H9 (cell line): ENCODE measurements at regions not wholly inside any gene's neighbourhood (a gene's known extent, or its start where the extent isn't known, plus 50 kb on each side); places are given as distances from the start of the nearest gene placed in this dataset.

Experiments
- DNase-seq: peaks from one replicate; pipeline ENCODE4 v3.0.0-alpha.2; 2017
- H2AFZ ChIP-seq: one replicate; pipeline ENCODE4 v1.6.1; 2013; ENCODE audit warnings: mild to moderate bottlenecking, low read length, control low read depth, moderate library complexity
- H2AK5ac ChIP-seq: 2 replicates; pipeline ENCODE4 v1.6.1; 2013; ENCODE audit warnings: low read length, control low read depth, mixed read lengths; ENCODE audit not compliant: insufficient read length
- H2BK120ac ChIP-seq: one replicate; pipeline ENCODE4 v1.6.1; 2013; ENCODE audit warnings: low read depth, mild to moderate bottlenecking, low read length, control low read depth, inconsistent platforms; ENCODE audit not compliant: poor library complexity, severe bottlenecking
- H2BK12ac ChIP-seq: 2 replicates; pipeline ENCODE4 v1.6.1; 2013; ENCODE audit warnings: low read length, control low read depth, mixed read lengths, low read depth; ENCODE audit not compliant: insufficient read length
- H2BK15ac ChIP-seq: 2 replicates; pipeline ENCODE4 v1.6.1; 2013; ENCODE audit warnings: low read depth, low read length, control low read depth
- H2BK20ac ChIP-seq: one replicate; pipeline ENCODE4 v1.6.1; 2013; ENCODE audit warnings: low read depth, mild to moderate bottlenecking, low read length, control low read depth, inconsistent platforms; ENCODE audit not compliant: poor library complexity, severe bottlenecking
- H2BK5ac ChIP-seq: 2 replicates; pipeline ENCODE4 v1.6.1; 2013; ENCODE audit warnings: low read length, control low read depth, mixed read lengths; ENCODE audit not compliant: insufficient read length
- H3K14ac ChIP-seq: 2 replicates; pipeline ENCODE4 v1.6.1; 2013; ENCODE audit warnings: low read length, control low read depth; ENCODE audit not compliant: insufficient read depth
- H3K18ac ChIP-seq: 2 replicates; pipeline ENCODE4 v1.6.1; 2013; ENCODE audit warnings: low read depth, mild to moderate bottlenecking, mixed read lengths, low read length, control low read depth; ENCODE audit not compliant: insufficient read length
- H3K23ac ChIP-seq: 2 replicates; pipeline ENCODE4 v1.6.1; 2013; ENCODE audit warnings: low read length, control low read depth, mixed read lengths, low read depth; ENCODE audit not compliant: insufficient read length
- H3K23me2 ChIP-seq: 2 replicates; pipeline ENCODE4 v1.6.1; 2013; ENCODE audit warnings: low read depth, mild to moderate bottlenecking, mixed read lengths, low read length, control low read depth; ENCODE audit not compliant: insufficient read length, poor library complexity, severe bottlenecking
- H3K27ac ChIP-seq: 2 replicates; pipeline ENCODE4 v1.5.1; 2013; ENCODE audit warnings: low read length, control low read depth, mixed read lengths, low read depth; ENCODE audit not compliant: insufficient read length
- H3K27me3 ChIP-seq: 2 replicates; pipeline ENCODE4 v1.6.1; 2013; ENCODE audit warnings: low read length, control low read depth, inconsistent platforms; ENCODE audit not compliant: insufficient read depth
- H3K4ac ChIP-seq: 2 replicates; pipeline ENCODE4 v1.6.1; 2013; ENCODE audit warnings: low read depth, mild to moderate bottlenecking, control low read depth, inconsistent platforms, low read length, moderate library complexity
- H3K4me1 ChIP-seq: 2 replicates; pipeline ENCODE4 v1.6.1; 2013; ENCODE audit warnings: low read length, control low read depth, inconsistent platforms; ENCODE audit not compliant: insufficient read depth
- H3K4me2 ChIP-seq: 2 replicates; pipeline ENCODE4 v1.6.1; 2013; ENCODE audit warnings: low read length, control low read depth, mixed read lengths; ENCODE audit not compliant: insufficient read length, insufficient read depth
- H3K56ac ChIP-seq: 2 replicates; pipeline ENCODE4 v1.6.1; 2013; ENCODE audit warnings: low read depth, mild to moderate bottlenecking, mixed read lengths, low read length, control low read depth; ENCODE audit not compliant: insufficient read length
- H3K79me1 ChIP-seq: 2 replicates; pipeline ENCODE4 v1.6.1; 2013; ENCODE audit warnings: low read depth, mild to moderate bottlenecking, moderate library complexity, low read length, control low read depth, inconsistent platforms; ENCODE audit not compliant: insufficient read depth, poor library complexity, severe bottlenecking
- H3K79me2 ChIP-seq: 2 replicates; pipeline ENCODE4 v1.6.1; 2013; ENCODE audit warnings: low read length, control low read depth, inconsistent platforms; ENCODE audit not compliant: insufficient read depth
- H3K9ac ChIP-seq: 2 replicates; pipeline ENCODE4 v1.6.1; 2013; ENCODE audit warnings: low read length, control low read depth, mixed read lengths; ENCODE audit not compliant: insufficient read length; ENCODE audit errors: extremely low read depth
- H3K9me3 ChIP-seq: one replicate; pipeline ENCODE4 v1.6.1; 2013; ENCODE audit warnings: low read depth, low read length, inconsistent platforms; ENCODE audit not compliant: control insufficient read depth
- H3T11ph ChIP-seq: one replicate; pipeline ENCODE4 v1.6.1; 2013; ENCODE audit warnings: mild to moderate bottlenecking, low read length, control low read depth, inconsistent platforms
- H4K20me1 ChIP-seq: one replicate; pipeline ENCODE4 v1.6.1; 2013; ENCODE audit not compliant: control insufficient read depth, insufficient read length, insufficient read depth
- H4K5ac ChIP-seq: 2 replicates; pipeline ENCODE4 v1.6.1; 2013; ENCODE audit warnings: low read depth, mild to moderate bottlenecking, mixed read lengths, low read length, control low read depth; ENCODE audit not compliant: insufficient read length
- H4K8ac ChIP-seq: replicated peaks from 2 replicates; pipeline ENCODE4 v1.6.1; 2013; ENCODE audit warnings: low read length, control low read depth, mixed read lengths, low read depth; ENCODE audit not compliant: insufficient read length
- H4K91ac ChIP-seq: 2 replicates; pipeline ENCODE4 v1.6.1; 2013; ENCODE audit warnings: low read depth, mild to moderate bottlenecking, moderate library complexity, mixed read lengths, low read length, control low read depth; ENCODE audit not compliant: insufficient read length
- H3K27ac Mint-ChIP-seq, 3 experiments: 2 replicates in 2 of 3; 3 replicates in 1 of 3; pipeline ENCODE4 v1.8.0; 2020 to 2021; ENCODE audit warnings: mixed read lengths in 3 of 3, mild to moderate bottlenecking in 1 of 3, moderate library complexity in 1 of 3
- H3K27me3 Mint-ChIP-seq: 2 replicates; pipeline ENCODE4 v1.8.0; 2021; ENCODE audit warnings: low read depth, mild to moderate bottlenecking, moderate library complexity, mixed read lengths
- H3K36me3 Mint-ChIP-seq, 3 experiments: 2 replicates in 2 of 3; 3 replicates in 1 of 3; pipeline ENCODE4 v1.8.0; 2020 to 2021; ENCODE audit warnings: low read depth in 3 of 3, mixed read lengths in 3 of 3; ENCODE audit not compliant: insufficient read depth in 1 of 3
- H3K4me1 Mint-ChIP-seq, 2 experiments: 2 replicates each; pipeline ENCODE4 v1.8.0; 2020; ENCODE audit warnings: mixed read lengths in 2 of 2
- H3K4me3 Mint-ChIP-seq, 2 experiments: 2 replicates in 1 of 2; 3 replicates in 1 of 2; pipeline ENCODE4 v1.8.0; 2020 to 2021; ENCODE audit warnings: mild to moderate bottlenecking in 2 of 2, mixed read lengths in 2 of 2, moderate library complexity in 1 of 2
- H3K9me3 Mint-ChIP-seq, 2 experiments: 2 replicates in 1 of 2; 3 replicates in 1 of 2; pipeline ENCODE4 v1.8.0; 2020; ENCODE audit warnings: mild to moderate bottlenecking in 2 of 2, mixed read lengths in 2 of 2, moderate library complexity in 1 of 2
- WGBS: extraction: QIAGEN DNeasy Blood & Tissue Kit; methylation state at CpG from one replicate; pipeline ENCODE4 v1.1.7; 2013; ENCODE audit warnings: missing lambda C conversion rate, low lambda C conversion rate, mixed read lengths; ENCODE audit not compliant: insufficient read length; ENCODE audit errors: extremely low coverage; 5-methylcytosine and 5-hydroxymethylcytosine counted together
- TF ChIP-seq, protein P1 (sequence below): fragments of 200-600 bp; sonication (generic); conservative IDR thresholded peaks from 3 replicates; pipeline ENCODE4 v1.8.0; 2021; ENCODE audit warnings: antibody characterized with exemption, mild to moderate bottlenecking

DNA sequence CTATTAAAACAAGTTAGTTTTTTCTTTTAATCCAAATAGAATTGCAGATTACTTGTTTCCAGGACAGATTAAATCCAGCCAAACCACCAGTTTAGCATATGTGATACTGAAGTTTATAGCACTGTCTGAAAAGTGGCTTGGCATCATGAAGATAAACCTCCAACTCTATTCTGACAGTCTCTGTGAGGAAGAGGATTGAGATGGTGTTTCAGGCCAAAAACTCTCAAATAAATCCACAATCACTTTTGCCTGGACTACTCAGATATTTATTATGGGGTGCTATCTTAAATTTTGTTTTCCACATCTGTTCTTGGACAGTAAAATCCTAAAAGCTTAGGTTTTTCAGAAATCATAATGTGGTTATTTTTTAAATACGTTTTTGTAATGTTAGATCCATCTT, 161.7 kb upstream of the SEMA3C start:
- no peaks in the 10 kb centered on the region for H3K4me1 ChIP-seq
- no peak overlapping the region for H3K9ac ChIP-seq
- H3K9me3 ChIP-seq: no peaks in the 10 kb centered on the region
- no peak overlapping the region for H2BK5ac ChIP-seq
- no peak for DNase-seq
- no peak overlapping the region for H4K91ac ChIP-seq
- peaks cover 6 to 7% of the 10 kb centered on the region in 2 experiments; a peak in 4 of 5 replicates for H3K9me3 Mint-ChIP-seq
- no peak overlapping the region for H3K4ac ChIP-seq
- no peak overlapping the region for H3K18ac ChIP-seq
- no peaks in the 10 kb centered on the region for H3K4me1 Mint-ChIP-seq
- no peak overlapping the region for H3K4me2 ChIP-seq
- H3K27me3 ChIP-seq: no peaks in the 10 kb centered on the region
- H4K8ac ChIP-seq: no peak overlapping the region
- H3T11ph ChIP-seq: no peak overlapping the region
- H3K23ac ChIP-seq: no peak overlapping the region
- WGBS: no CpG with 5 or more reads among the region's 1 CpG
- H2BK120ac ChIP-seq: no peak overlapping the region
- H4K5ac ChIP-seq: no peak overlapping the region
- no peaks in the 10 kb centered on the region for H3K23me2 ChIP-seq
- H3K56ac ChIP-seq: no peak overlapping the region
- H2BK15ac ChIP-seq: no peak overlapping the region
- no peak overlapping the region for H2BK12ac ChIP-seq
- H2AK5ac ChIP-seq: no peak overlapping the region
- TF ChIP-seq, protein P1, sequence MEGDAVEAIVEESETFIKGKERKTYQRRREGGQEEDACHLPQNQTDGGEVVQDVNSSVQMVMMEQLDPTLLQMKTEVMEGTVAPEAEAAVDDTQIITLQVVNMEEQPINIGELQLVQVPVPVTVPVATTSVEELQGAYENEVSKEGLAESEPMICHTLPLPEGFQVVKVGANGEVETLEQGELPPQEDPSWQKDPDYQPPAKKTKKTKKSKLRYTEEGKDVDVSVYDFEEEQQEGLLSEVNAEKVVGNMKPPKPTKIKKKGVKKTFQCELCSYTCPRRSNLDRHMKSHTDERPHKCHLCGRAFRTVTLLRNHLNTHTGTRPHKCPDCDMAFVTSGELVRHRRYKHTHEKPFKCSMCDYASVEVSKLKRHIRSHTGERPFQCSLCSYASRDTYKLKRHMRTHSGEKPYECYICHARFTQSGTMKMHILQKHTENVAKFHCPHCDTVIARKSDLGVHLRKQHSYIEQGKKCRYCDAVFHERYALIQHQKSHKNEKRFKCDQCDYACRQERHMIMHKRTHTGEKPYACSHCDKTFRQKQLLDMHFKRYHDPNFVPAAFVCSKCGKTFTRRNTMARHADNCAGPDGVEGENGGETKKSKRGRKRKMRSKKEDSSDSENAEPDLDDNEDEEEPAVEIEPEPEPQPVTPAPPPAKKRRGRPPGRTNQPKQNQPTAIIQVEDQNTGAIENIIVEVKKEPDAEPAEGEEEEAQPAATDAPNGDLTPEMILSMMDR: no peak
- no peak overlapping the region for H3K4me3 Mint-ChIP-seq
- H3K27ac Mint-ChIP-seq: no peak overlapping the region
- H3K79me2 ChIP-seq: no peaks in the 10 kb centered on the region
- no peak overlapping the region for H2BK20ac ChIP-seq
- no peaks in the 10 kb centered on the region for H3K79me1 ChIP-seq
- no peak overlapping the region for H3K14ac ChIP-seq
- peaks cover 0 to 10% (median 9%) of the 10 kb centered on the region in 3 experiments; a peak in 5 of 7 replicates for H3K36me3 Mint-ChIP-seq
- no peak overlapping the region for H3K27ac ChIP-seq
- no peak overlapping the region for H2AFZ ChIP-seq
- H4K20me1 ChIP-seq: no peaks in the 10 kb centered on the region
- no peaks in the 10 kb centered on the region for H3K27me3 Mint-ChIP-seq
